ENCODE measurements at regions not wholly inside any gene's neighbourhood (a gene's known extent, or its start where the extent isn't known, plus 50 kb on each side); places are given as distances from the start of the nearest gene placed in this dataset.

DNA sequence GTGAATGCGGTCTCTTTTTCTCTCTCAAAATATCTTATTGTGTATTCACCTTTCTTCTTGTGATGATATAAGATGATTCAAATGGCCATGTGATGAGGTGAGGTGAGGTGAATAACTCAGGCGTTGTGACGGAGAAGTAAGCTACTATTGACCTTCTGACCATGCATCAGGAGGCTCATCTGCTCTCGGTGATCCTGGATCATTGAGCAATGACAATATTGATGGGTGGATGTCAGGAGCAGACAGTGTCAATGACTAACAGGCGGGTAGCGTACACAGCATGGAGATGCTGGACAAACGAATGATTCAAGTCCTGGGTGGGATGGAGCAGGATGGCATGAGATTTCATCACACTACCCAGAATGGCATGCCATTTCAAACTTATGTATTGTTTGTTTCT is 119.6 kb downstream of the PXDC1 start:
- TF ChIP-seq, protein P1, sequence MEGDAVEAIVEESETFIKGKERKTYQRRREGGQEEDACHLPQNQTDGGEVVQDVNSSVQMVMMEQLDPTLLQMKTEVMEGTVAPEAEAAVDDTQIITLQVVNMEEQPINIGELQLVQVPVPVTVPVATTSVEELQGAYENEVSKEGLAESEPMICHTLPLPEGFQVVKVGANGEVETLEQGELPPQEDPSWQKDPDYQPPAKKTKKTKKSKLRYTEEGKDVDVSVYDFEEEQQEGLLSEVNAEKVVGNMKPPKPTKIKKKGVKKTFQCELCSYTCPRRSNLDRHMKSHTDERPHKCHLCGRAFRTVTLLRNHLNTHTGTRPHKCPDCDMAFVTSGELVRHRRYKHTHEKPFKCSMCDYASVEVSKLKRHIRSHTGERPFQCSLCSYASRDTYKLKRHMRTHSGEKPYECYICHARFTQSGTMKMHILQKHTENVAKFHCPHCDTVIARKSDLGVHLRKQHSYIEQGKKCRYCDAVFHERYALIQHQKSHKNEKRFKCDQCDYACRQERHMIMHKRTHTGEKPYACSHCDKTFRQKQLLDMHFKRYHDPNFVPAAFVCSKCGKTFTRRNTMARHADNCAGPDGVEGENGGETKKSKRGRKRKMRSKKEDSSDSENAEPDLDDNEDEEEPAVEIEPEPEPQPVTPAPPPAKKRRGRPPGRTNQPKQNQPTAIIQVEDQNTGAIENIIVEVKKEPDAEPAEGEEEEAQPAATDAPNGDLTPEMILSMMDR (conservative IDR thresholded peaks at IDR 0.05; ENCODE audit: low read depth in 2 of 2), result no peak
- no peak for TF ChIP-seq EZH2 (IDR thresholded peaks at IDR 0.05; ENCODE audit: low read depth, unreplicated experiment)
- no peak for TF ChIP-seq JUNB (IDR thresholded peaks at IDR 0.05; ENCODE audit: unreplicated experiment)
- TF ChIP-seq, protein P2, sequence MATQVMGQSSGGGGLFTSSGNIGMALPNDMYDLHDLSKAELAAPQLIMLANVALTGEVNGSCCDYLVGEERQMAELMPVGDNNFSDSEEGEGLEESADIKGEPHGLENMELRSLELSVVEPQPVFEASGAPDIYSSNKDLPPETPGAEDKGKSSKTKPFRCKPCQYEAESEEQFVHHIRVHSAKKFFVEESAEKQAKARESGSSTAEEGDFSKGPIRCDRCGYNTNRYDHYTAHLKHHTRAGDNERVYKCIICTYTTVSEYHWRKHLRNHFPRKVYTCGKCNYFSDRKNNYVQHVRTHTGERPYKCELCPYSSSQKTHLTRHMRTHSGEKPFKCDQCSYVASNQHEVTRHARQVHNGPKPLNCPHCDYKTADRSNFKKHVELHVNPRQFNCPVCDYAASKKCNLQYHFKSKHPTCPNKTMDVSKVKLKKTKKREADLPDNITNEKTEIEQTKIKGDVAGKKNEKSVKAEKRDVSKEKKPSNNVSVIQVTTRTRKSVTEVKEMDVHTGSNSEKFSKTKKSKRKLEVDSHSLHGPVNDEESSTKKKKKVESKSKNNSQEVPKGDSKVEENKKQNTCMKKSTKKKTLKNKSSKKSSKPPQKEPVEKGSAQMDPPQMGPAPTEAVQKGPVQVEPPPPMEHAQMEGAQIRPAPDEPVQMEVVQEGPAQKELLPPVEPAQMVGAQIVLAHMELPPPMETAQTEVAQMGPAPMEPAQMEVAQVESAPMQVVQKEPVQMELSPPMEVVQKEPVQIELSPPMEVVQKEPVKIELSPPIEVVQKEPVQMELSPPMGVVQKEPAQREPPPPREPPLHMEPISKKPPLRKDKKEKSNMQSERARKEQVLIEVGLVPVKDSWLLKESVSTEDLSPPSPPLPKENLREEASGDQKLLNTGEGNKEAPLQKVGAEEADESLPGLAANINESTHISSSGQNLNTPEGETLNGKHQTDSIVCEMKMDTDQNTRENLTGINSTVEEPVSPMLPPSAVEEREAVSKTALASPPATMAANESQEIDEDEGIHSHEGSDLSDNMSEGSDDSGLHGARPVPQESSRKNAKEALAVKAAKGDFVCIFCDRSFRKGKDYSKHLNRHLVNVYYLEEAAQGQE (IDR thresholded peaks at IDR 0.05; ENCODE audit: unreplicated experiment), result no peak
- no peak for TF ChIP-seq EZH2phosphoT487 (IDR thresholded peaks at IDR 0.05; ENCODE audit: unreplicated experiment)
- TF ChIP-seq, protein P3, sequence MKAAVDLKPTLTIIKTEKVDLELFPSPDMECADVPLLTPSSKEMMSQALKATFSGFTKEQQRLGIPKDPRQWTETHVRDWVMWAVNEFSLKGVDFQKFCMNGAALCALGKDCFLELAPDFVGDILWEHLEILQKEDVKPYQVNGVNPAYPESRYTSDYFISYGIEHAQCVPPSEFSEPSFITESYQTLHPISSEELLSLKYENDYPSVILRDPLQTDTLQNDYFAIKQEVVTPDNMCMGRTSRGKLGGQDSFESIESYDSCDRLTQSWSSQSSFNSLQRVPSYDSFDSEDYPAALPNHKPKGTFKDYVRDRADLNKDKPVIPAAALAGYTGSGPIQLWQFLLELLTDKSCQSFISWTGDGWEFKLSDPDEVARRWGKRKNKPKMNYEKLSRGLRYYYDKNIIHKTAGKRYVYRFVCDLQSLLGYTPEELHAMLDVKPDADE (IDR thresholded peaks at IDR 0.05), result no peak
- no peak for TF ChIP-seq POLR2AphosphoS5 (IDR thresholded peaks at IDR 0.05; ENCODE audit: low read depth)
- TF ChIP-seq ZNF331 (CRISPR knock-in tag; IDR thresholded peaks at IDR 0.05; ENCODE audit: low read depth), result no peak
- no peak for TF ChIP-seq ZNF114 (CRISPR knock-in tag; IDR thresholded peaks at IDR 0.05)
- TF ChIP-seq, protein P4, sequence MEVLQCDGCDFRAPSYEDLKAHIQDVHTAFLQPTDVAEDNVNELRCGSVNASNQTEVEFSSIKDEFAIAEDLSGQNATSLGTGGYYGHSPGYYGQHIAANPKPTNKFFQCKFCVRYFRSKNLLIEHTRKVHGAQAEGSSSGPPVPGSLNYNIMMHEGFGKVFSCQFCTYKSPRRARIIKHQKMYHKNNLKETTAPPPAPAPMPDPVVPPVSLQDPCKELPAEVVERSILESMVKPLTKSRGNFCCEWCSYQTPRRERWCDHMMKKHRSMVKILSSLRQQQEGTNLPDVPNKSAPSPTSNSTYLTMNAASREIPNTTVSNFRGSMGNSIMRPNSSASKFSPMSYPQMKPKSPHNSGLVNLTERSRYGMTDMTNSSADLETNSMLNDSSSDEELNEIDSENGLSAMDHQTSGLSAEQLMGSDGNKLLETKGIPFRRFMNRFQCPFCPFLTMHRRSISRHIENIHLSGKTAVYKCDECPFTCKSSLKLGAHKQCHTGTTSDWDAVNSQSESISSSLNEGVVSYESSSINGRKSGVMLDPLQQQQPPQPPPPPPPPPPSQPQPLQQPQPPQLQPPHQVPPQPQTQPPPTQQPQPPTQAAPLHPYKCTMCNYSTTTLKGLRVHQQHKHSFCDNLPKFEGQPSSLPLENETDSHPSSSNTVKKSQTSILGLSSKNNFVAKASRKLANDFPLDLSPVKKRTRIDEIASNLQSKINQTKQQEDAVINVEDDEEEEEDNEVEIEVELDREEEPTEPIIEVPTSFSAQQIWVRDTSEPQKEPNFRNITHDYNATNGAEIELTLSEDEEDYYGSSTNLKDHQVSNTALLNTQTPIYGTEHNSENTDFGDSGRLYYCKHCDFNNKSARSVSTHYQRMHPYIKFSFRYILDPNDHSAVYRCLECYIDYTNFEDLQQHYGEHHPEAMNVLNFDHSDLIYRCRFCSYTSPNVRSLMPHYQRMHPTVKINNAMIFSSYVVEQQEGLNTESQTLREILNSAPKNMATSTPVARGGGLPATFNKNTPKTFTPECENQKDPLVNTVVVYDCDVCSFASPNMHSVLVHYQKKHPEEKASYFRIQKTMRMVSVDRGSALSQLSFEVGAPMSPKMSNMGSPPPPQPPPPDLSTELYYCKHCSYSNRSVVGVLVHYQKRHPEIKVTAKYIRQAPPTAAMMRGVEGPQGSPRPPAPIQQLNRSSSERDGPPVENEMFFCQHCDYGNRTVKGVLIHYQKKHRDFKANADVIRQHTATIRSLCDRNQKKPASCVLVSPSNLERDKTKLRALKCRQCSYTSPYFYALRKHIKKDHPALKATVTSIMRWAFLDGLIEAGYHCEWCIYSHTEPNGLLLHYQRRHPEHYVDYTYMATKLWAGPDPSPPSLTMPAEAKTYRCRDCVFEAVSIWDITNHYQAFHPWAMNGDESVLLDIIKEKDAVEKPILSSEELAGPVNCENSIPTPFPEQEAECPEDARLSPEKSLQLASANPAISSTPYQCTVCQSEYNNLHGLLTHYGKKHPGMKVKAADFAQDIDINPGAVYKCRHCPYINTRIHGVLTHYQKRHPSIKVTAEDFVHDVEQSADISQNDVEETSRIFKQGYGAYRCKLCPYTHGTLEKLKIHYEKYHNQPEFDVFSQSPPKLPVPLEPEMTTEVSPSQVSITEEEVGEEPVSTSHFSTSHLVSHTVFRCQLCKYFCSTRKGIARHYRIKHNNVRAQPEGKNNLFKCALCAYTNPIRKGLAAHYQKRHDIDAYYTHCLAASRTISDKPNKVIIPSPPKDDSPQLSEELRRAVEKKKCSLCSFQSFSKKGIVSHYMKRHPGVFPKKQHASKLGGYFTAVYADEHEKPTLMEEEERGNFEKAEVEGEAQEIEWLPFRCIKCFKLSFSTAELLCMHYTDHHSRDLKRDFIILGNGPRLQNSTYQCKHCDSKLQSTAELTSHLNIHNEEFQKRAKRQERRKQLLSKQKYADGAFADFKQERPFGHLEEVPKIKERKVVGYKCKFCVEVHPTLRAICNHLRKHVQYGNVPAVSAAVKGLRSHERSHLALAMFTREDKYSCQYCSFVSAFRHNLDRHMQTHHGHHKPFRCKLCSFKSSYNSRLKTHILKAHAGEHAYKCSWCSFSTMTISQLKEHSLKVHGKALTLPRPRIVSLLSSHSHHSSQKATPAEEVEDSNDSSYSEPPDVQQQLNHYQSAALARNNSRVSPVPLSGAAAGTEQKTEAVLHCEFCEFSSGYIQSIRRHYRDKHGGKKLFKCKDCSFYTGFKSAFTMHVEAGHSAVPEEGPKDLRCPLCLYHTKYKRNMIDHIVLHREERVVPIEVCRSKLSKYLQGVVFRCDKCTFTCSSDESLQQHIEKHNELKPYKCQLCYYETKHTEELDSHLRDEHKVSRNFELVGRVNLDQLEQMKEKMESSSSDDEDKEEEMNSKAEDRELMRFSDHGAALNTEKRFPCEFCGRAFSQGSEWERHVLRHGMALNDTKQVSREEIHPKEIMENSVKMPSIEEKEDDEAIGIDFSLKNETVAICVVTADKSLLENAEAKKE (CRISPR knock-in tag; IDR thresholded peaks at IDR 0.05), result no peak
- no peak for TF ChIP-seq STAT1 (IDR thresholded peaks at IDR 0.05; ENCODE audit: unreplicated experiment)
- no peak for TF ChIP-seq NANOG (IDR thresholded peaks at IDR 0.05; ENCODE audit: borderline replicate concordance)
